ENCODE measurements at regions not wholly inside any gene's neighbourhood (a gene's known extent, or its start where the extent isn't known, plus 50 kb on each side); places are given as distances from the start of the nearest gene placed in this dataset.

DNA sequence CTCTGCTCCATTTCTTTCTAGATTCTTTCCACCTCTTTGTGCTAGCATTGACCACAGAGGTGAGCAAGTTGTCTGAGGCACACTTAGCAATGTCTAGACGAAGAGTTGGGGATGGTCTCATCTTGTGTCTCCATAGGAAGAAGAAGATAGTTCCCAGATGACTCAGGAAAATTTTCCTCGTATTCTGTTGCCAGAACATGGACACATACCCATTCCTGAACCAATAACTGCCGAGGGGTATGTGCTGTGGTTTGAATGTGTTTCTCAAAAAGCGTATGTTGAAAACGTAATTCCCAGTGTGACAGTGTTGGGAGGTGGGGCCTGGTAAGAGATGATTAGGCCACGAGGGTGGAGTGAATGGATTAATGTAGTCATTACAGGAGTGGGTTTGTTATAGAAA, 107.5 kb upstream of the GALNT15 start:
- FAIRE-seq, result no peak
- H3K36me3 ChIP-seq (ENCODE audit: control insufficient read depth, insufficient read depth, low read length), result no peaks in the 10 kb centered on the region
- peak; percentile 34 for DNase-seq (ENCODE audit: low read depth)
- TF ChIP-seq, protein P1, sequence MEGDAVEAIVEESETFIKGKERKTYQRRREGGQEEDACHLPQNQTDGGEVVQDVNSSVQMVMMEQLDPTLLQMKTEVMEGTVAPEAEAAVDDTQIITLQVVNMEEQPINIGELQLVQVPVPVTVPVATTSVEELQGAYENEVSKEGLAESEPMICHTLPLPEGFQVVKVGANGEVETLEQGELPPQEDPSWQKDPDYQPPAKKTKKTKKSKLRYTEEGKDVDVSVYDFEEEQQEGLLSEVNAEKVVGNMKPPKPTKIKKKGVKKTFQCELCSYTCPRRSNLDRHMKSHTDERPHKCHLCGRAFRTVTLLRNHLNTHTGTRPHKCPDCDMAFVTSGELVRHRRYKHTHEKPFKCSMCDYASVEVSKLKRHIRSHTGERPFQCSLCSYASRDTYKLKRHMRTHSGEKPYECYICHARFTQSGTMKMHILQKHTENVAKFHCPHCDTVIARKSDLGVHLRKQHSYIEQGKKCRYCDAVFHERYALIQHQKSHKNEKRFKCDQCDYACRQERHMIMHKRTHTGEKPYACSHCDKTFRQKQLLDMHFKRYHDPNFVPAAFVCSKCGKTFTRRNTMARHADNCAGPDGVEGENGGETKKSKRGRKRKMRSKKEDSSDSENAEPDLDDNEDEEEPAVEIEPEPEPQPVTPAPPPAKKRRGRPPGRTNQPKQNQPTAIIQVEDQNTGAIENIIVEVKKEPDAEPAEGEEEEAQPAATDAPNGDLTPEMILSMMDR (IDR thresholded peaks at IDR 0.05; ENCODE audit: insufficient read depth, low read length, severe bottlenecking), result no peak
- H3K27me3 ChIP-seq (ENCODE audit: control insufficient read depth, insufficient read depth, low read length), result no peaks in the 10 kb centered on the region
- H3K4me3 ChIP-seq (ENCODE audit: low read depth, low read length), result no peak overlapping the region

DNA sequence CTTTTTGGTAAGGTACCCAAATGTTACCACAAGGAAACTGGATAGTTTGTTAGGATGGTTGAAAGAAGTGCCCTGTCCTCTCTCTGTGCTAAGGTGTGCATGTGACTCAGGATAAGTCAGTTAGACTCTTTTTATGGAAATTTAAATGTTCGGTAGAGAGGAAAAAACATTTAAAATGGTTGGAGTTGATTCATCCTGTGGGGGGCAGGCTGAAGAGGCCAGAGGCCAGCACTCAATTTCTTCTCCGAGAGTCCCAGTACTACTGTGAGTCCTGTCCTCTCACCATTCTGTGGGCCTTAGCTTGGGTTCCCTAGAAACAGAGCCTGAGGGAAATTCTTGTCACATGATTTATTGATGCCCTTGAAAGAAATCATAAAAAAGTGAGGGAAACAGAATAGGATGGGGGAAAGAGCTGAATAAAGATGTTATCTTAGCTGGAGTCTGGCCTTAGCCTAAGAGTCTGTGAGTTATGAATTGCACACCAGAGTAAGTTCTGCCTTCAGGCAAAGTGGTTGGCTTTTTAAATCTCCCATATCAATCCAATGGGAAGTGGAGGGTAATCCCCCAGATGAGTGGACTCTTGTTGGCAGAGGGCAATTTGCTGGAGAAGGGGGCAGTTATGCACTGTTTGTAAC, 106.5 kb upstream of the GALNT15 start:
- DNase-seq (ENCODE audit: low read depth), result peak; percentile 29
- TF ChIP-seq, protein P1 (IDR thresholded peaks at IDR 0.05; ENCODE audit: insufficient read depth, low read length, severe bottlenecking), result no peak
- Histone ChIP-seq H3K27me3 (ENCODE audit: control insufficient read depth, insufficient read depth, low read length) (no peaks in the 10 kb centered on the region), H3K36me3 (ENCODE audit: control insufficient read depth, insufficient read depth, low read length) (no peaks in the 10 kb centered on the region), H3K4me3 (ENCODE audit: low read depth, low read length) (no peak overlapping the region)
- no peak for FAIRE-seq

DNA sequence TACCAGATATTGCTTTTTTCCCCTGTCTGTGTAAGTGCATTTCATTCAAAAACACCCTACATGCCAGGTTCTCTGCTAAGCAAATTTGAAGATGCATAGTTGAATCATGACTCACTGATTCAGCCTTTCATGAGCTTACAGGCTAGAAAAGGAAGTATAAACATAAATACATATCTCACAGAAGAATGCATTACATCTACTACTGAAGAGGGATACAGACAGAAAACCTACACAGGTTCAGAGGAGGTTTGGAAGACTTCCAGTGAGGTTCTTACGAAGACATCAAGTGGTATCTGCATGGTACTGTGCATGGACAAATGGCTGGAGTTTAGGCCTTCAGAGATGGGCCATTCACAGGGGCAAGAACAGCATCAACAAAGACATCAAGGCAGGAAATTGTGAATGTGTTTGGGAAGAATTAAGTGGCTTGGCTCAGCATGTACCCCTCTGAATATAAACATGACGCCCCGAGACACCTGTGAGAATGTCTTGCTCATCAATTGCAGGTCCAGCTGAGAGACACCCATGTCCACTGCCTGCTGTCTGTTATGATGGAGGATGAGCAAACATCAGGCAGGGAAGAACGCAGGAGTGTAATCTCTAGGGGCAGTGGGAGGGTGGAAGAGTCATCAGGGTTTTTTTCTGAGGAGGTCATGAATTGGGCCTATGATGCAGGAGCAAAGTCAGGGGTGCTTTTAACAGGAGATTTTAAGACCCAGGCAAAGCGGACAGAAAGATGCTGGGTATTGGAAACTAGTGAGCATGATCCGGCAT, 105.1 kb upstream of the GALNT15 start:
- no peaks in the 10 kb centered on the region for H3K36me3 ChIP-seq (ENCODE audit: control insufficient read depth, insufficient read depth, low read length)
- no peak overlapping the region for H3K4me3 ChIP-seq (ENCODE audit: low read depth, low read length)
- DNase-seq (ENCODE audit: low read depth) (peak; percentile 88), FAIRE-seq (no peak)
- TF ChIP-seq, protein P1 (IDR thresholded peaks at IDR 0.05; ENCODE audit: insufficient read depth, low read length, severe bottlenecking), result no peak
- no peaks in the 10 kb centered on the region for H3K27me3 ChIP-seq (ENCODE audit: control insufficient read depth, insufficient read depth, low read length)

DNA sequence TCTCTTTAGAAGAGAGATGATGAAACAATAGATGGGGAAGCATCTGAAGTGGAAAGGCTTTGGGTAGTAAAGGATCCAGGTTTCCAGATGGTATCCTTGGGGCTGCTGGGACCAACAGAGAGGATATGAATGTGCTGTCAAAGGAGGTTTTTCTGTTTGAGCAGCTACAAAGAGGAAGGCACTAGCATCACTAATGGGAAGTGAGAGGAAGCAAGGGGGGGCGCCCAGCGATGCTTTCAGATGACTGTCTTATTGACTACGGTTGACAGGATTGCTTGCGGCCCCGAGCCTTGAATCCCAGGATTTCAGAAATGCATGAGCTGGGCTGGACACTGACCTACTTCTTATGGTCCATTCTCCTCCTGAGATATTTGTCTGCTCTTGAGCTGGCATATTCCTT, 103.8 kb upstream of the GALNT15 start:
- no peaks in the 10 kb centered on the region for H3K27me3 ChIP-seq (ENCODE audit: control insufficient read depth, insufficient read depth, low read length)
- no peak overlapping the region for H3K4me3 ChIP-seq (ENCODE audit: low read depth, low read length)
- FAIRE-seq, result no peak
- H3K36me3 ChIP-seq (ENCODE audit: control insufficient read depth, insufficient read depth, low read length), result no peaks in the 10 kb centered on the region
- TF ChIP-seq, protein P1 (IDR thresholded peaks at IDR 0.05; ENCODE audit: insufficient read depth, low read length, severe bottlenecking), result no peak
- DNase-seq (ENCODE audit: low read depth), result no peak

DNA sequence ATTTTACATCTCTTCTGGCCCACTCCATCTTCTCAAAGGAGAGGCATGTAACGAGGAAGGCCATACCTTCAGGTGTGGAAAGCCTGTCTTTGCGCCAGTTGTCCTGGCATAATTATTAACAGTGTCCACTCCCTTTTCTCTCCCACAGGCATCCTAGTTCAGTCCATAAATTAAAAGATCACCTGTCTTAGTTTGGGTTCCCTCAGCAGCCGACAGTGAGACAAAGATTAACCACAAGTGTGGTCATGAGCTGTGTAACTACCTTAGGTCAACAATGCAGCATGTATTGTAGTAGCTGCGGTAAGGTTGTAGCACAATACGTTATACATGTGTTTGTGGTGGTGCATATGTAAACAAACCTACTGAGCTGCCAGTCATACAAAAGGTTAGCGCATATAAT, 103.3 kb upstream of the GALNT15 start:
- Histone ChIP-seq H3K36me3 (ENCODE audit: control insufficient read depth, insufficient read depth, low read length) (no peaks in the 10 kb centered on the region), H3K4me3 (ENCODE audit: low read depth, low read length) (no peak overlapping the region), H3K27me3 (ENCODE audit: control insufficient read depth, insufficient read depth, low read length) (no peaks in the 10 kb centered on the region)
- TF ChIP-seq, protein P1 (IDR thresholded peaks at IDR 0.05; ENCODE audit: insufficient read depth, low read length, severe bottlenecking), result no peak
- DNase-seq (ENCODE audit: low read depth) (peak; percentile 75), FAIRE-seq (no peak)
